ENCODE measurements at regions not wholly inside any gene's neighbourhood (a gene's known extent, or its start where the extent isn't known, plus 50 kb on each side); places are given as distances from the start of the nearest gene placed in this dataset.

- ATAC-seq: no peak
- TF ChIP-seq SNAI2 (CRISPR knock-in tag; IDR thresholded peaks at IDR 0.05) (no peak), CSDC2 (CRISPR knock-in tag; IDR thresholded peaks at IDR 0.05) (no peak), PPARA (CRISPR knock-in tag; IDR thresholded peaks at IDR 0.05; ENCODE audit: borderline replicate concordance) (no peak), ZFP3 (CRISPR knock-in tag; IDR thresholded peaks at IDR 0.05) (no peak), BACH2 (CRISPR knock-in tag; IDR thresholded peaks at IDR 0.05; ENCODE audit: borderline replicate concordance) (no peak), ZNF70 (CRISPR knock-in tag; IDR thresholded peaks at IDR 0.05) (no peak), TCF4 (CRISPR knock-in tag; IDR thresholded peaks at IDR 0.05; ENCODE audit: borderline replicate concordance) (no peak), TSHZ2 (CRISPR knock-in tag; IDR thresholded peaks at IDR 0.05) (no peak), CSRNP3 (CRISPR knock-in tag; IDR thresholded peaks at IDR 0.05) (no peak), ESRRG (CRISPR knock-in tag; IDR thresholded peaks at IDR 0.05) (no peak), OSR1 (CRISPR knock-in tag; IDR thresholded peaks at IDR 0.05) (no peak), ARNTL (CRISPR knock-in tag; IDR thresholded peaks at IDR 0.05; ENCODE audit: borderline replicate concordance, low read depth) (no peak), GLIS3 (CRISPR knock-in tag; IDR thresholded peaks at IDR 0.05) (no peak), PATZ1 (CRISPR knock-in tag; IDR thresholded peaks at IDR 0.05; ENCODE audit: borderline replicate concordance) (no peak), TOX (CRISPR knock-in tag; IDR thresholded peaks at IDR 0.05; ENCODE audit: borderline replicate concordance) (no peak), ZC3H10 (CRISPR knock-in tag; IDR thresholded peaks at IDR 0.05) (no peak), POU6F1 (CRISPR knock-in tag; IDR thresholded peaks at IDR 0.05; ENCODE audit: borderline replicate concordance, low read depth) (no peak), ZNF565 (CRISPR knock-in tag; conservative IDR thresholded peaks at IDR 0.05; ENCODE audit: low read depth) (no peak), CREB5 (CRISPR knock-in tag; IDR thresholded peaks at IDR 0.05; ENCODE audit: low read depth) (no peak), ISL1 (CRISPR knock-in tag; IDR thresholded peaks at IDR 0.05) (no peak)
Observed at GRCh38 chr11:131179836-131180235, 190.6 kb upstream of the NTM start.

GRCh38 chr11:131185915-131186314 is 184.5 kb upstream of the NTM start:
- TF ChIP-seq SNAI2 (CRISPR knock-in tag; IDR thresholded peaks at IDR 0.05) (no peak), CSDC2 (CRISPR knock-in tag; IDR thresholded peaks at IDR 0.05) (no peak), BACH2 (CRISPR knock-in tag; IDR thresholded peaks at IDR 0.05; ENCODE audit: borderline replicate concordance) (no peak), RARB (CRISPR knock-in tag; IDR thresholded peaks at IDR 0.05) (no peak), ZNF70 (CRISPR knock-in tag; IDR thresholded peaks at IDR 0.05) (no peak)
- ATAC-seq: no peak

- ATAC-seq: no peak
- TF ChIP-seq ARNTL (CRISPR knock-in tag; IDR thresholded peaks at IDR 0.05; ENCODE audit: borderline replicate concordance, low read depth) (no peak), POU6F1 (CRISPR knock-in tag; IDR thresholded peaks at IDR 0.05; ENCODE audit: borderline replicate concordance, low read depth) (no peak), GLIS3 (CRISPR knock-in tag; IDR thresholded peaks at IDR 0.05) (no peak), BACH2 (CRISPR knock-in tag; IDR thresholded peaks at IDR 0.05; ENCODE audit: borderline replicate concordance) (no peak), PPARA (CRISPR knock-in tag; IDR thresholded peaks at IDR 0.05; ENCODE audit: borderline replicate concordance) (no peak), ZNF565 (CRISPR knock-in tag; conservative IDR thresholded peaks at IDR 0.05; ENCODE audit: low read depth) (no peak), ZNF70 (CRISPR knock-in tag; IDR thresholded peaks at IDR 0.05) (no peak), RARB (CRISPR knock-in tag; IDR thresholded peaks at IDR 0.05) (no peak), CREB5 (CRISPR knock-in tag; IDR thresholded peaks at IDR 0.05; ENCODE audit: low read depth) (no peak), ZNF8 (CRISPR knock-in tag; IDR thresholded peaks at IDR 0.05) (no peak), TSHZ2 (CRISPR knock-in tag; IDR thresholded peaks at IDR 0.05) (no peak)
Observed at GRCh38 chr11:131186629-131187101, 183.8 kb upstream of the NTM start.

Data from SK-N-SH treated with all-trans-retinoic acid at 6 μM for 48 hours (cell line).